ENCODE measurements at regions not wholly inside any gene's neighbourhood (a gene's known extent, or its start where the extent isn't known, plus 50 kb on each side); places are given as distances from the start of the nearest gene placed in this dataset.
A peak's percentile ranks its signal among the peaks of the same experiment; 100 is the strongest.

DNA sequence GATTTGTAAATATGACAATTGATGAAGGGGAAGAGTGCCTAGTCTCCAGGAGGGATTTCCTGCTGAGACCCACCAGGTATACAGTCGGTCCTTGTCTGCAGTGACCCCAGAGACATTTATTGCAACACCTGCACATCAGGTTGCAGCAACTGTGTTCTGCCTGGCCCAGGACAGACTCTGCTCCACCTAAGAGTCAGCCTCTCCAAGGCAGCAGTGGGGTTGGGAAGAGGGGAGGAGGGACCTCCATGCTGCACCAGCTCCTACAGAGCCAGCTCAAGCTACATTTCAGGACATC lies 120.4 kb upstream of the IRF2BP2 start (continued):
- TF ChIP-seq, protein P1, sequence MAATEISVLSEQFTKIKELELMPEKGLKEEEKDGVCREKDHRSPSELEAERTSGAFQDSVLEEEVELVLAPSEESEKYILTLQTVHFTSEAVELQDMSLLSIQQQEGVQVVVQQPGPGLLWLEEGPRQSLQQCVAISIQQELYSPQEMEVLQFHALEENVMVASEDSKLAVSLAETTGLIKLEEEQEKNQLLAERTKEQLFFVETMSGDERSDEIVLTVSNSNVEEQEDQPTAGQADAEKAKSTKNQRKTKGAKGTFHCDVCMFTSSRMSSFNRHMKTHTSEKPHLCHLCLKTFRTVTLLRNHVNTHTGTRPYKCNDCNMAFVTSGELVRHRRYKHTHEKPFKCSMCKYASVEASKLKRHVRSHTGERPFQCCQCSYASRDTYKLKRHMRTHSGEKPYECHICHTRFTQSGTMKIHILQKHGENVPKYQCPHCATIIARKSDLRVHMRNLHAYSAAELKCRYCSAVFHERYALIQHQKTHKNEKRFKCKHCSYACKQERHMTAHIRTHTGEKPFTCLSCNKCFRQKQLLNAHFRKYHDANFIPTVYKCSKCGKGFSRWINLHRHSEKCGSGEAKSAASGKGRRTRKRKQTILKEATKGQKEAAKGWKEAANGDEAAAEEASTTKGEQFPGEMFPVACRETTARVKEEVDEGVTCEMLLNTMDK (IDR thresholded peaks at IDR 0.05; ENCODE audit: borderline replicate concordance, insufficient read depth, low read depth, low read length, poor library complexity, severe bottlenecking) = no peak
- TF ChIP-seq ZNF354B (CRISPR knock-in tag; IDR thresholded peaks at IDR 0.05) = no peak
- no peak for TF ChIP-seq BCOR (IDR thresholded peaks at IDR 0.05)
- no peak for TF ChIP-seq ATF2 (CRISPR knock-in tag; IDR thresholded peaks at IDR 0.05)
- TF ChIP-seq KDM1A (IDR thresholded peaks at IDR 0.05) = peak in 1 of 2 experiments; percentile 34; a peak in 2 of 4 replicates
- TF ChIP-seq TCF3 (CRISPR knock-in tag; IDR thresholded peaks at IDR 0.05) = no peak
- TF ChIP-seq GATAD2A (IDR thresholded peaks at IDR 0.05) = no peak
- 0 out of 2 replicates have a peak, but pooled peaks have one; percentile 30 for TF ChIP-seq ZNF263 (CRISPR knock-in tag; IDR thresholded peaks at IDR 0.05; ENCODE audit: borderline replicate concordance)
- TF ChIP-seq ARNT (IDR thresholded peaks at IDR 0.05) = no peak
- TF ChIP-seq GABPB1 (CRISPR knock-in tag; IDR thresholded peaks at IDR 0.05) = peak; percentile 47; the same call in 1 of the 2 replicates
- no peak for TF ChIP-seq SMAD1 (IDR thresholded peaks at IDR 0.05; ENCODE audit: low read depth, low read length, partially characterized antibody)
- TF ChIP-seq SP1 (CRISPR knock-in tag; IDR thresholded peaks at IDR 0.05) = 0 out of 2 replicates have a peak, but pooled peaks have one; percentile 29
- TF ChIP-seq, protein P2, sequence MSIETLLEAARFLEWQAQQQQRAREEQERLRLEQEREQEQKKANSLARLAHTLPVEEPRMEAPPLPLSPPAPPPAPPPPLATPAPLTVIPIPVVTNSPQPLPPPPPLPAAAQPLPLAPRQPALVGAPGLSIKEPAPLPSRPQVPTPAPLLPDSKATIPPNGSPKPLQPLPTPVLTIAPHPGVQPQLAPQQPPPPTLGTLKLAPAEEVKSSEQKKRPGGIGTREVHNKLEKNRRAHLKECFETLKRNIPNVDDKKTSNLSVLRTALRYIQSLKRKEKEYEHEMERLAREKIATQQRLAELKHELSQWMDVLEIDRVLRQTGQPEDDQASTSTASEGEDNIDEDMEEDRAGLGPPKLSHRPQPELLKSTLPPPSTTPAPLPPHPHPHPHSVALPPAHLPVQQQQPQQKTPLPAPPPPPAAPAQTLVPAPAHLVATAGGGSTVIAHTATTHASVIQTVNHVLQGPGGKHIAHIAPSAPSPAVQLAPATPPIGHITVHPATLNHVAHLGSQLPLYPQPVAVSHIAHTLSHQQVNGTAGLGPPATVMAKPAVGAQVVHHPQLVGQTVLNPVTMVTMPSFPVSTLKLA (conservative IDR thresholded peaks at IDR 0.05) = no peak
- TF ChIP-seq HDAC2 (IDR thresholded peaks at IDR 0.05) = peak; percentile 77; the same call in 1 of the 2 replicates
- TF ChIP-seq CREB1 (IDR thresholded peaks at IDR 0.05) = no peak
- no peak for TF ChIP-seq CREB1 (CRISPR knock-in tag; IDR thresholded peaks at IDR 0.05)
- TF ChIP-seq ZBED1 (IDR thresholded peaks at IDR 0.05) = no peak
- TF ChIP-seq, protein P3, sequence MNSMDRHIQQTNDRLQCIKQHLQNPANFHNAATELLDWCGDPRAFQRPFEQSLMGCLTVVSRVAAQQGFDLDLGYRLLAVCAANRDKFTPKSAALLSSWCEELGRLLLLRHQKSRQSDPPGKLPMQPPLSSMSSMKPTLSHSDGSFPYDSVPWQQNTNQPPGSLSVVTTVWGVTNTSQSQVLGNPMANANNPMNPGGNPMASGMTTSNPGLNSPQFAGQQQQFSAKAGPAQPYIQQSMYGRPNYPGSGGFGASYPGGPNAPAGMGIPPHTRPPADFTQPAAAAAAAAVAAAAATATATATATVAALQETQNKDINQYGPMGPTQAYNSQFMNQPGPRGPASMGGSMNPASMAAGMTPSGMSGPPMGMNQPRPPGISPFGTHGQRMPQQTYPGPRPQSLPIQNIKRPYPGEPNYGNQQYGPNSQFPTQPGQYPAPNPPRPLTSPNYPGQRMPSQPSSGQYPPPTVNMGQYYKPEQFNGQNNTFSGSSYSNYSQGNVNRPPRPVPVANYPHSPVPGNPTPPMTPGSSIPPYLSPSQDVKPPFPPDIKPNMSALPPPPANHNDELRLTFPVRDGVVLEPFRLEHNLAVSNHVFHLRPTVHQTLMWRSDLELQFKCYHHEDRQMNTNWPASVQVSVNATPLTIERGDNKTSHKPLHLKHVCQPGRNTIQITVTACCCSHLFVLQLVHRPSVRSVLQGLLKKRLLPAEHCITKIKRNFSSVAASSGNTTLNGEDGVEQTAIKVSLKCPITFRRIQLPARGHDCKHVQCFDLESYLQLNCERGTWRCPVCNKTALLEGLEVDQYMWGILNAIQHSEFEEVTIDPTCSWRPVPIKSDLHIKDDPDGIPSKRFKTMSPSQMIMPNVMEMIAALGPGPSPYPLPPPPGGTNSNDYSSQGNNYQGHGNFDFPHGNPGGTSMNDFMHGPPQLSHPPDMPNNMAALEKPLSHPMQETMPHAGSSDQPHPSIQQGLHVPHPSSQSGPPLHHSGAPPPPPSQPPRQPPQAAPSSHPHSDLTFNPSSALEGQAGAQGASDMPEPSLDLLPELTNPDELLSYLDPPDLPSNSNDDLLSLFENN (IDR thresholded peaks at IDR 0.05; ENCODE audit: low read depth in 2 of 2, low read length in 2 of 2) = no peak
- no peak for TF ChIP-seq SRF (CRISPR knock-in tag; IDR thresholded peaks at IDR 0.05)
- TF ChIP-seq NR2C2 (CRISPR knock-in tag; IDR thresholded peaks at IDR 0.05) = 0 out of 2 replicates have a peak, but pooled peaks have one; percentile 9
- no peak for TF ChIP-seq NR2C2 (tag; IDR thresholded peaks at IDR 0.05)
- TF ChIP-seq NELFE (IDR thresholded peaks at IDR 0.05; ENCODE audit: insufficient read depth, insufficient read length) = no peak
- no peak for TF ChIP-seq ESRRA (IDR thresholded peaks at IDR 0.05; ENCODE audit: borderline replicate concordance, low read depth)
- no peak for TF ChIP-seq ZNF174 (CRISPR knock-in tag; IDR thresholded peaks at IDR 0.05)

All from K562 (cell line).